GM12891 (cell line): ENCODE measurements at regions not wholly inside any gene's neighbourhood (a gene's known extent, or its start where the extent isn't known, plus 50 kb on each side); places are given as distances from the start of the nearest gene placed in this dataset.

ENCODE experiments used
- DNase-seq: peaks from one replicate; pipeline ENCODE4 v3.0.0; 2011; ENCODE audit warnings: low spot score; ENCODE audit not compliant: insufficient read length
- FAIRE-seq: peaks from 2 replicates; lab custom pipeline; 2011; peaks lifted over from hg19 to GRCh38; lab: Jason Lieb, UNC
- PAX5 ChIP-seq: IDR thresholded peaks from 2 replicates; pipeline ENCODE4 v1.6.1; 2011; ENCODE audit warnings: low read length, moderate library complexity, mild to moderate bottlenecking; ENCODE audit not compliant: insufficient read depth, severe bottlenecking
- POLR2A ChIP-seq: IDR thresholded peaks from 2 replicates; pipeline ENCODE4 v1.6.1; 2011; ENCODE audit warnings: low read depth, low read length, control low read depth
- POLR2AphosphoS5 ChIP-seq: IDR thresholded peaks from 2 replicates; pipeline ENCODE4 v1.6.1; 2011; ENCODE audit warnings: low read depth, low read length, control low read depth
- POU2F2 ChIP-seq: IDR thresholded peaks from 2 replicates; pipeline ENCODE4 v1.6.1; 2011; ENCODE audit warnings: low read depth, mild to moderate bottlenecking, control low read depth, low read length, moderate library complexity
- SPI1 ChIP-seq: IDR thresholded peaks from 2 replicates; pipeline ENCODE4 v1.6.1; 2011; ENCODE audit warnings: low read depth, low read length, control low read depth
- TAF1 ChIP-seq: IDR thresholded peaks from 2 replicates; pipeline ENCODE4 v1.6.1; 2011; ENCODE audit warnings: low read depth, low read length, control low read depth

- DNase-seq (no peak), FAIRE-seq (no peak)
- TF ChIP-seq POU2F2 (no peak), TAF1 (no peak), PAX5 (no peak), POLR2A (no peak), SPI1 (no peak), POLR2AphosphoS5 (no peak)
These were observed 144.2 kb downstream of the ENGASE start for GRCh38 chr17:79218825-79219200.

GRCh38 chr17:79218175-79218824 is 143.7 kb downstream of the ENGASE start:
- TF ChIP-seq POU2F2 (no peak), POLR2A (no peak), SPI1 (no peak)
- no peak for DNase-seq
- FAIRE-seq, result no peak

- FAIRE-seq (no peak), DNase-seq (no peak)
- TF ChIP-seq POLR2A (no peak), POLR2AphosphoS5 (no peak), PAX5 (no peak)
These were observed 143.0 kb downstream of the ENGASE start for GRCh38 chr17:79217473-79218135.

- TF ChIP-seq POLR2A, result no peak
- no peak for TF ChIP-seq POLR2AphosphoS5
- TF ChIP-seq POU2F2, result no peak
- no peak for TF ChIP-seq PAX5
- TF ChIP-seq TAF1, result no peak
- TF ChIP-seq SPI1, result no peak
- FAIRE-seq (no peak), DNase-seq (no peak)
These were observed 142.2 kb downstream of the ENGASE start for GRCh38 chr17:79216826-79217225.

- no peak for FAIRE-seq
- TF ChIP-seq PAX5, result no peak
- no peak for TF ChIP-seq SPI1
- TF ChIP-seq TAF1, result no peak
- no peak for TF ChIP-seq POLR2A
- TF ChIP-seq POU2F2, result no peak
- TF ChIP-seq POLR2AphosphoS5, result no peak
These were observed 141.8 kb downstream of the ENGASE start for GRCh38 chr17:79216391-79216790.

GRCh38 chr17:79215631-79216030 is 141.0 kb downstream of the ENGASE start:
- no peak for FAIRE-seq
- TF ChIP-seq TAF1 (no peak), PAX5 (no peak), POU2F2 (no peak), POLR2AphosphoS5 (no peak), POLR2A (no peak), SPI1 (no peak)
- DNase-seq, result no peak

More at GRCh38 chr17:79216391-79216790, 141.8 kb downstream of the ENGASE start:
- no peak for DNase-seq

GRCh38 chr17:79214940-79215604 is 140.4 kb downstream of the ENGASE start:
- TF ChIP-seq PAX5 (no peak), POU2F2 (no peak), TAF1 (no peak), POLR2AphosphoS5 (no peak), POLR2A (no peak)
- no peak for FAIRE-seq
- no peak for DNase-seq

- FAIRE-seq (no peak), DNase-seq (no peak)
- TF ChIP-seq POLR2A (no peak), POU2F2 (no peak), PAX5 (no peak), TAF1 (no peak), POLR2AphosphoS5 (no peak), SPI1 (no peak)
These were observed 139.8 kb downstream of the ENGASE start for GRCh38 chr17:79214459-79214858.

GRCh38 chr17:79213305-79213704 is 138.7 kb downstream of the ENGASE start:
- DNase-seq, result no peak
- FAIRE-seq, result no peak
- TF ChIP-seq POLR2A (no peak), POU2F2 (no peak), PAX5 (no peak), SPI1 (no peak), TAF1 (no peak), POLR2AphosphoS5 (no peak)
